Liver (tissue), 8 donors: ENCODE measurements at regions not wholly inside any gene's neighbourhood (a gene's known extent, or its start where the extent isn't known, plus 50 kb on each side); places are given as distances from the start of the nearest gene placed in this dataset.

Experiments
- DNase-seq: peaks from one replicate; pipeline ENCODE4 v3.0.0-alpha.2; 2017; ENCODE audit warnings: low spot score
- H3K27ac ChIP-seq, 2 donors: one replicate each; pipeline ENCODE4 v1.7.0; 2013; ENCODE audit warnings: inconsistent platforms in 2 of 2, low read length in 2 of 2, control low read depth in 1 of 2, low read depth in 1 of 2, mild to moderate bottlenecking in 1 of 2
- H3K27me3 ChIP-seq, 4 donors: one replicate each; pipeline versions ENCODE4 v1.6.1 to v1.7.0; 2013; ENCODE audit warnings: low read length in 3 of 4, inconsistent platforms in 1 of 4, mild to moderate bottlenecking in 1 of 4, moderate library complexity in 1 of 4; ENCODE audit not compliant: control insufficient read depth in 4 of 4, insufficient read depth in 4 of 4
- H3K36me3 ChIP-seq, 4 donors: one replicate each; pipeline versions ENCODE4 v1.6.1 to v1.7.0; 2013; ENCODE audit warnings: low read length in 3 of 4, mild to moderate bottlenecking in 3 of 4, low read depth in 1 of 4, moderate library complexity in 1 of 4; ENCODE audit not compliant: control insufficient read depth in 4 of 4, insufficient read depth in 3 of 4
- H3K4me1 ChIP-seq, 4 donors: one replicate each; pipeline versions ENCODE4 v1.6.1 to v1.7.0; 2013; ENCODE audit warnings: low read length in 3 of 4, mild to moderate bottlenecking in 3 of 4, moderate library complexity in 1 of 4; ENCODE audit not compliant: control insufficient read depth in 4 of 4, insufficient read depth in 4 of 4
- H3K4me3 ChIP-seq, 3 donors: one replicate each; pipeline versions ENCODE4 v1.6.1 to v1.7.0; 2013; ENCODE audit warnings: low read length in 3 of 3, control low read depth in 1 of 3, low read depth in 1 of 3, mild to moderate bottlenecking in 1 of 3
- H3K9ac ChIP-seq, 2 donors: one replicate each; pipeline ENCODE4 v1.7.0; 2013; ENCODE audit warnings: low read length in 2 of 2, mild to moderate bottlenecking in 2 of 2, moderate library complexity in 2 of 2, control low read depth in 1 of 2, low read depth in 1 of 2
- H3K9me3 ChIP-seq, 4 donors: one replicate each; pipeline versions ENCODE4 v1.6.1 to v1.7.0; 2013; ENCODE audit warnings: low read length in 3 of 4; ENCODE audit not compliant: control insufficient read depth in 4 of 4
- ATF3 ChIP-seq: IDR thresholded peaks from 2 replicates; pipeline ENCODE4 v1.6.1; 2016; ENCODE audit warnings: antibody characterized with exemption
- CTCF ChIP-seq: fragments of 150-350 bp; IDR thresholded peaks from 2 replicates; pipeline ENCODE4 v1.5.1; 2017; ENCODE audit warnings: improper control_type of control experiment, low read depth, low read length; ENCODE audit not compliant: missing input control
- EGR1 ChIP-seq, 2 donors: IDR thresholded peaks; 2 replicates each; pipeline ENCODE4 v1.6.1; 2016 to 2018; ENCODE audit warnings: antibody characterized with exemption in 2 of 2, low read depth in 2 of 2
- FOXA2 ChIP-seq: IDR thresholded peaks from 2 replicates; pipeline ENCODE4 v1.6.1; 2016; ENCODE audit warnings: antibody characterized with exemption
- GABPA ChIP-seq, 2 donors: IDR thresholded peaks in 1 of 2; conservative IDR thresholded peaks in 1 of 2; 2 replicates each; pipeline ENCODE4 v1.6.1; 2016; ENCODE audit warnings: antibody characterized with exemption in 2 of 2, mild to moderate bottlenecking in 1 of 2, moderate library complexity in 1 of 2
- HNF4A ChIP-seq, 2 donors: conservative IDR thresholded peaks; 2 replicates each; pipeline ENCODE4 v1.6.1; 2016; ENCODE audit warnings: antibody characterized with exemption in 2 of 2, mild to moderate bottlenecking in 2 of 2
- JUND ChIP-seq, 2 donors: IDR thresholded peaks; 2 replicates each; pipeline ENCODE4 v1.6.1; 2016; ENCODE audit warnings: antibody characterized with exemption in 2 of 2
- NR2F2 ChIP-seq: IDR thresholded peaks from 2 replicates; pipeline ENCODE4 v1.6.1; 2016; ENCODE audit warnings: antibody characterized with exemption
- RAD21 ChIP-seq, 2 donors: IDR thresholded peaks; 2 replicates each; pipeline ENCODE4 v1.6.1; 2016; ENCODE audit warnings: antibody characterized with exemption in 2 of 2, mild to moderate bottlenecking in 2 of 2
- REST ChIP-seq: IDR thresholded peaks from 2 replicates; pipeline ENCODE4 v1.6.1; 2016; ENCODE audit warnings: antibody characterized with exemption, mild to moderate bottlenecking
- RXRA ChIP-seq, 2 donors: IDR thresholded peaks; 2 replicates each; pipeline ENCODE4 v1.6.1; 2017 to 2018; ENCODE audit warnings: antibody characterized with exemption in 2 of 2, mild to moderate bottlenecking in 1 of 2
- SP1 ChIP-seq: IDR thresholded peaks from 2 replicates; pipeline ENCODE4 v1.6.1; 2018; ENCODE audit warnings: antibody characterized with exemption, mild to moderate bottlenecking
- TAF1 ChIP-seq: conservative IDR thresholded peaks from 2 replicates; pipeline ENCODE4 v1.6.1; 2016; ENCODE audit warnings: antibody characterized with exemption, mild to moderate bottlenecking
- YY1 ChIP-seq: IDR thresholded peaks from 2 replicates; pipeline ENCODE4 v1.6.1; 2016; ENCODE audit warnings: antibody characterized with exemption, mild to moderate bottlenecking
- WGBS: extraction: QIAGEN DNeasy Blood & Tissue Kit; methylation state at CpG from one replicate; pipeline ENCODE4 v1.1.7; 2013; 5-methylcytosine and 5-hydroxymethylcytosine counted together
- donor health status: healthy.
- donor health status: healthy.
- donor health status: healthy.
- donor health status: healthy.
- donor health status: healthy.

- Histone ChIP-seq H3K27me3 (no peaks in the 10 kb centered on the region), H3K36me3 (no peaks in the 10 kb centered on the region), H3K4me1 (no peaks in the 10 kb centered on the region), H3K9me3 (peaks cover 0 to 11% (median 2%) of the 10 kb centered on the region in 4 donors), H3K9ac (no peak overlapping the region), H3K27ac (no peak overlapping the region), H3K4me3 (no peak overlapping the region)
- no peak for TF ChIP-seq NR2F2
- no peak for TF ChIP-seq JUND (IDR thresholded peaks at IDR 0.05)
- TF ChIP-seq GABPA (IDR thresholded peaks at IDR 0.05 in 1 of 2, conservative IDR thresholded peaks at IDR 0.05 in 1 of 2), result no peak
- no peak for TF ChIP-seq RAD21 (IDR thresholded peaks at IDR 0.05)
- no peak for TF ChIP-seq FOXA2
- no peak for DNase-seq
- WGBS, result 43% methylated on average over 11 of the region's 11 CpGs
Observed at GRCh38 chr2:121052023-121052422, 233.0 kb downstream of the TFCP2L1 start.

GRCh38 chr2:121052521-121052920 is 232.5 kb downstream of the TFCP2L1 start:
- peaks cover 0 to 11% (median 2%) of the 10 kb centered on the region in 4 donors for H3K9me3 ChIP-seq
- no peak overlapping the region for H3K9ac ChIP-seq
- no peak overlapping the region for H3K27ac ChIP-seq
- no peak for TF ChIP-seq TAF1
- TF ChIP-seq NR2F2, result no peak
- TF ChIP-seq CTCF, result no peak
- TF ChIP-seq YY1, result no peak
- no peak for TF ChIP-seq GABPA (IDR thresholded peaks at IDR 0.05 in 1 of 2, conservative IDR thresholded peaks at IDR 0.05 in 1 of 2)
- no peak for TF ChIP-seq FOXA2
- no peak for TF ChIP-seq ATF3
- DNase-seq, result no peak
- no peaks in the 10 kb centered on the region for H3K4me1 ChIP-seq
- no peaks in the 10 kb centered on the region for H3K36me3 ChIP-seq
- no peak overlapping the region for H3K4me3 ChIP-seq
- WGBS, result 72% methylated on average over 6 of the region's 6 CpGs
- no peaks in the 10 kb centered on the region for H3K27me3 ChIP-seq

GRCh38 chr2:121055088-121055487 is 229.9 kb downstream of the TFCP2L1 start:
- WGBS, result 90% methylated on average over 5 of the region's 5 CpGs
- no peak overlapping the region for H3K9ac ChIP-seq
- no peaks in the 10 kb centered on the region for H3K36me3 ChIP-seq
- no peak overlapping the region for H3K4me3 ChIP-seq
- peaks cover 0 to 7% (median 2%) of the 10 kb centered on the region in 4 donors for H3K9me3 ChIP-seq
- H3K27ac ChIP-seq, result no peak overlapping the region
- H3K27me3 ChIP-seq, result no peaks in the 10 kb centered on the region
- DNase-seq, result no peak
- H3K4me1 ChIP-seq, result no peaks in the 10 kb centered on the region
- TF ChIP-seq RXRA (IDR thresholded peaks at IDR 0.05), result no peak
- TF ChIP-seq HNF4A (conservative IDR thresholded peaks at IDR 0.05), result no peak
- no peak for TF ChIP-seq GABPA (IDR thresholded peaks at IDR 0.05 in 1 of 2, conservative IDR thresholded peaks at IDR 0.05 in 1 of 2)
- TF ChIP-seq RAD21 (IDR thresholded peaks at IDR 0.05), result no peak
- no peak for TF ChIP-seq SP1
- TF ChIP-seq REST, result no peak
- TF ChIP-seq TAF1, result no peak
- TF ChIP-seq YY1, result no peak
- TF ChIP-seq EGR1 (IDR thresholded peaks at IDR 0.05; ENCODE audit: low read depth in 2 of 2), result no peak
